ENCODE measurements at regions not wholly inside any gene's neighbourhood (a gene's known extent, or its start where the extent isn't known, plus 50 kb on each side); places are given as distances from the start of the nearest gene placed in this dataset.

- no peak for DNase-seq
These were observed 82.2 kb downstream of the CPN2 start for GRCh38 chr3:194268654-194269512.

DNA sequence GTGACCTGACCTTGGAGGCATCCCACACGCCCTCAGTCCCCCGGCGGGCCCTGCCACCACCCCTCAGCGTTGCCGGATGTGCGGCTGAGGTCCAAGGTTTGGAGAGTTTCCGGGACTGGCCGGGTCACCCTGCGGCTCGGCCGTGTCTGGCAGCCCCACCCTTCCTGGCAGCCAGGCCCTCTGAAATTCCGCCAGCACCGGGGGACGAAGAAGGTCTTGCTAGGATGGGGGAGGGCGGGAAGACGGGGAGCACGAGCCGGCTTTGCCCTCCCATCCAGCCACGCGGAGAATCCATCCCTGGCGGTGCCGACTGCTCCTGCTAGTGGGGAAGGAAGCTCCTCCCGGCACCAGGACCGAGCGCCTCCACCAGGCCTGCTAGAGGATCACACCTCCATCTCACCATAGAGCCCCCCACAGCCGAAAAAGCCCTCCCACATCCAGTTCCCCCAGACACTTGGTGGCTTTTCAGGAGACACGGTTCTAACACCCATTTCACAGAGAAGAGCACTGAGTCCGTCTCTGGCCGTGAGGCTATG, 81.5 kb downstream of the CPN2 start:
- no peak for DNase-seq

- DNase-seq, result no peak
These were observed 80.3 kb downstream of the CPN2 start for GRCh38 chr3:194270627-194271459.

GRCh38 chr3:194271460-194272035, 79.6 kb downstream of the CPN2 start:
- no peak for DNase-seq

DNA sequence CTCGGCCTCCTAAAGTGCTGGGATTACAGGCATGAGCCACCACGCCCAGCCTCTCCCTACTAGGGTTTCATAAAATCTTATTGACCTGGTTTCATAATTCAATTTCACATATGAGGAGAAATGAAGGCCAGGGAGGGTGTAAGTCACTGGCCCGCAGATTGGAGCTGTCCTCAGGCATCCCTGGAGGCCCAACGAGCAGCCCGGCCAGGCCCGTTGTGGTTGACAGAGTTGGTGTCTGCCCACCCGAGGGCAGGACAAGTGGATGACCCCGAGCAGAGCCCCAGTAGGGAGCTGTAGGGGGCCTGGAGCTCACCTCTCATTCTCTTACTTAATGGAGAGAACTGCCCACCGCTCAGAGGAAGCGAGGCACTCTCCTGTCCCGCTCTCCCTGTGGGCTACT, 78.9 kb downstream of the CPN2 start:
- no peak for DNase-seq

- no peak for DNase-seq
These were observed 78.0 kb downstream of the CPN2 start for GRCh38 chr3:194272861-194273742.

DNA sequence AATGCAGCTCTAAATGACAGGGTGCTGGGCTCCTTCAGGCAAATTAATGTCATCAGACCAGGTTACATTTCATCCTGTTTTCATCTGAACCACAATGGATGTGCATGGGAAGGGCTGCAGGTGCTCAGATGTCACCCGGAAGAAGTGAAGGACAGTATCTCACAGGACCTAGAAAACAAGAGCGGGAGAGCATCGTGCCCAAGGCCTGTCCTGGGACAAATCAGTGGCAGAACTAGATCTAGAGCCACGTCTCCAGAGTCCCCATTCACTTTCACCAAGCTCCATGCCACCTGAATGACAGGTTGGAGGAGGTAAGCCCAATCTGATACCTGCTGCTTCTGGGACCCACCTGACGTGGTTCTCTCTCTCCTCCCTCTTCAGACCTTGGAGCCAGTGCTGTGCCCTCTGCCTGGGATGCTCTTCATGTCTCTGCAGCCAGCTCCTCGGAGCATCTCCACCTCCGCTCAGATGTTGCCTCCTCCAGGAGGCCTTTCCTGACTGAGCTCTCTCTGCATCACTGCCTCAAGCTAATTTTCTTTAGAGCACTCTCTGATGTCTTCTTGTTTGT, 77.3 kb downstream of the CPN2 start:
- DNase-seq, result no peak

DNA sequence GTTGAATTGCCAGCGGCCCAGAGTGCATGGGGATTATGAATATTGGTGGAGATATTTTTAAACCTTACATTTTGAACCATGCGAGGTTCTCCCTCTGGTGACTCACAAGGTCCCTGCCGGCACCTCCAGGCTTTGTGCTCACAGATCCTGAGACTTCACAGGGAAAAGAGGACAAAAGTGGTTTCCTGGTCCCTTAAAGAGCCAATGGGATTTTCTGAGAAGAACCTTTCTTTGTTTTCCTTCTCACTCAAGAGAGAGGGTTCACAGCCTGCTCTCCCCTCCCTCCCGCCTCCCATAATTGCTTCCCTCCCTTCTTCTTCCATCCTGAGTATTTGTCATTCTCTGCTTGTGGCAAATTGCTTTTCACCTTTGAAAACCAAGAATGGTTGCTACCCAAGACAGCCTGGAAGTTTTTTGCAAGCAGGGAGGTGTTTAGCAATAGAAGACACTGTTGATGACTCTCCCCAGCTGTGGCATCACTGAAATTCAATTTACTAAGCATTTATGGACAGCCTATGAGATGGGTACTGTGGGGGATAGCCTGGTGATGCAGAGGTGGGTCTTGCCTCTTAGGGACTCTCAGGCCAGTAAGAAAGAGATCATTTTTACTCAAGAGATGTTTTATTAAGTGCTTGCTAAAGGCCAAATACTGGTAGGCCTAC, 76.6 kb downstream of the CPN2 start:
- no peak for DNase-seq

DNA sequence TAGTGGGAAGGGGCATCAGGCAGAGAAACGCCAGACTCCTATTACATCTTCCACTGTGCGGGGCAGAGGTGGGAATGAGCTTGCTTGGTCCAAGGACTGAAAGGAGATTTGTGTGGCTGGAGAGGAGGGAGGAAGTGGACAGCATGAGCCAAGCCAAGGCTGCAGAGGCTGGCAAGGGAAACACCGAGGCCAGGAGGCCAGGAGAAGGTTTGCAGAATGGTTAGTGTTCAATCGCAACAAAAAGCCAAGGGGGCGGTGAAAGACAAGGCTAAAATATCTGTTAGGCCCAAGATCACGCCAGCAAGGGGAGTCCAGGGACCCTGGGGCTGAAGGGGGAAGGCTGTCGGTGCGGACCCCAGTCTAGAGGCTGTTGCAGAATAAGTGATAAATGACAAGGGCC, 75.8 kb downstream of the CPN2 start:
- DNase-seq, result no peak

DNA sequence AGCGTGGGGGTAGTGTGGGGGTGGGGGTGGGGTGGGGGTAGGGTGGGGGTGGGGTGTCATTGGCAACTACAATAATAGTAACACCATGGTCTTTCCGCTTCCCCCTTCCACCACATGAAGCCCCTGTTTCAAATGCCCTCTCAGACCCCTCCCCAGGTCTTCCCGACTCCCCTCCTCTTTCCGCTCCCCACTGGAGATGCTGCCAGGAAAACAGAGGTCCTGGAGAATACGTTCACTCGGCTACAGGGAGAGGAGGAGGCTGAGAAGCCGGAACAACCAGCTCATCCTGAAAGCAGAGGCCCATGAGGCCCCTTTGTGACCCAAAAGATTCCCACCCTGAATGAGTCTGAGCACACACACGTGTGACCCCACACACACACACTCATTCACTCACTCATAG, 75.4 kb downstream of the CPN2 start:
- no peak for DNase-seq

DNA sequence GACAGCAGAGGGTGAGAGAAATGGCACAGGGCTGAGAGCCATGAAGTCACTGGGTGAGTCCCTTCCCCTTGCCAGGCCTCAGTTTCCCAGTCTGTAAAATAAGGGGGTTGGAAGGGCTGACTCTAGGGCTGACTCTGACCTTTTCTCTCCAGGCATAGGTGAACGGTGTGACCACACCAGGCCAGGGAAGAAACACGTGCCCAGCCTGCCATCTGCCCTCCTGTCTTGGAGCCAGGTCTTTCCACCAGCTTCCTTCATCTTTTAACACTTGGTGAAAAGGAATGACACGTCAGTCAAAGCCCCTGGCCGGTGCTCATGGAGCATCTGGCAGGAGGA, 74.4 kb downstream of the CPN2 start:
- peak; percentile 49 for DNase-seq

GRCh38 chr3:194277104-194277785, 73.9 kb downstream of the CPN2 start:
- DNase-seq, result no peak

DNA sequence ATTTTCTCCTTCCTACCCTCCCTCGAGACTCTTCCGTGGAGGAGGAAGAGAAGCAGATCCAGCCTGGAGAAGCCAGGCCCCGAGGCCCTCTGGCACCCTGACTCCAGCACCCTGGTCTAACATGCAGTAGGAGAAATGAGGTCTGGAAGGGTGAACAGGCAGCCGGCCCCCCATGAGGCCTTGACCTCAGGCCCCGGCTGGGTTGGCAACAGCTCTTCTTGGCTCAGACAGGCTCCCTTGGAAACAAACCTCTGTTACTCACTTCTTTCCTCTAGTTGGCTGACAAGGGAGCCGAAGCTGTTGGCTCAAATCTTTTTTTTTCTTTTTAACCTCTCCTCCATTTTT, 73.4 kb downstream of the CPN2 start:
- DNase-seq, result no peak

DNA sequence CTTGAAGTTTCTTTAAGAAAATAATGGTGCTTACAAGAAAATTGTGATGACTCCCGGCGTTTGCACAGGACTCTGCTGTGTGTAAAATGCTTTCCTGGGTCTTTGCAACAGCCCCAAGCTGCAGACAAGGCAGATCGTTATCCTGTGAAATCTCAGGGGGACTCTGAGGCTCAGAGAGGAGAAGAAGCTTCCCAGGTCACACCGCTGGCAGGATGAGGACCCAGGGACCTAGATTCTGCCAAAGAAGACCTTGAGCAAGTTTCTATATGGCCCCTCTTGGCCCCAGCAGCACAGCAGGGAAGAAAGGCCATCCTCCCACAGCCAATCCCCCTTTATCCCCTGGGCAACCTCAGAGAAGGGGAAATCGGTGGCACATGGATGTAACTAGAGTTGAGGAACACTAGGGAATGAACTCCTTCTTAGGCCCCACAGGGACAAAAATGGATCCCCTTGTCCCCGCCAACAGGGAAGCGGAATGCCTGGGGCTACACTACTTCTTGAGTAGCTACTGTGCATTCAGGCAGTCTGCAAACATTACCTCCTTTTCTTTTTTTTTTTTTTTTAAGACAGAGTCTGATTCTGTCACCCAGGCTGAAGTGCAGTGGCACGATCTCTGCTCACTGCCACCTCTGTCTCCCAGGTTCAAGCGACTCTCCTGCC, 72.8 kb downstream of the CPN2 start:
- no peak for DNase-seq

DNA sequence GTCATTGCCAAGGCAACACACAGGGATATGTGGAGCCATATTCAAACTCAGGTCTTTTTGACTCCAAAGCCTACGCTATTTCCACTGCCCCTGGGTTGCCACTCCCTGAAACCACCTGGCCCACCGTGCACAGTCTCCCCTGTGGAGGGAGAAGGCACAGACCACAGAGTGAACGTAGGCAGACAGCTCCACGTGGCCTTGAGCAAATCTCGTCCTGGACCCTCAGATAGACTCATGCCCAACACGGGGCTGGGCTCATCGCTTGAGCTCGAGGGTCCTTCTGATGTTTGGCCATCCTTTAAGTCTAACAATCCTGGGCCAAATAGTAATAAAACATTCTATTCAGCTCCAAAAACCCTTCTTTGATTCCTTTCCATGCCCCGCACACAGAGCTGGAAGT, 72.0 kb downstream of the CPN2 start:
- DNase-seq, result no peak

- no peak for DNase-seq
These were observed 71.3 kb downstream of the CPN2 start for GRCh38 chr3:194279701-194280360.

DNA sequence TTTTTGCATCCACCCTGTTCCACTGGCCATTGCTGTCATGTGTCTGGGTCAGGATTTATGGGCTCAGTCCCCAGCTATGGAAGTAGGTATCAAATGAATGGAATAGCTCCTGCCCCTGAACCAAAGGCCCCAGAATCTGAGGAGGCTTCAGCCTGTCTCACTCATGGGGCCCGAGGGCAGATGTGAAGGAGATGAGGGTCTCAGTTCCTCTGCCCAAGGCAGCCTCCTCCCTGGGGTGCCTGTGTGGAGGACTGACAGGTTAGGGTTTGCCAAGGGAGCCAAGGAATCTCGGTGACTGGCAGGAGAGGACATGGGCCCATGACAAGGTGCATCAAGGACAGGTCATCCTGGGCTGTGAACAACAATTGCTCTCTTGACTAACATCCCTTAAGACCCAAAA, 70.4 kb downstream of the CPN2 start:
- no peak for DNase-seq

DNA sequence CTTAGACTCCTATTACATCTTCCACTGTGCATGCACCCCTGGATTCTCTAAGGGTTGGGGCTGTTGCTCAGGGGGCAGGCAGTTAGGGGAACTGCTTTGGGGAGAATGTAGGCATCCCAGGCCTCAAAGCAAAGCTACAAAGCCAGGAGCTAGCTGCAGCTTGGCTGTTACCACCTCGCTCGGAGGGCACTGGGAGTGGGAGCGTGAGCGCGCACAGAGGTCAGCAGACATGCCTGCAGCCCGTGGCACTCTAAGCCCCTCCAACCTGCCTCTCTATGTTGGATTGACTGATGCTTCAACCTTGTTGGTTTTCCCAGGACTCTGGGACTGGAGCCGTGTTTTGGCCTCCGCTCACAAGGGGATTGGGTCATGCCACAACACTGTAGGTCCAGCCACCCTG, 69.8 kb downstream of the CPN2 start:
- no peak for DNase-seq

DNA sequence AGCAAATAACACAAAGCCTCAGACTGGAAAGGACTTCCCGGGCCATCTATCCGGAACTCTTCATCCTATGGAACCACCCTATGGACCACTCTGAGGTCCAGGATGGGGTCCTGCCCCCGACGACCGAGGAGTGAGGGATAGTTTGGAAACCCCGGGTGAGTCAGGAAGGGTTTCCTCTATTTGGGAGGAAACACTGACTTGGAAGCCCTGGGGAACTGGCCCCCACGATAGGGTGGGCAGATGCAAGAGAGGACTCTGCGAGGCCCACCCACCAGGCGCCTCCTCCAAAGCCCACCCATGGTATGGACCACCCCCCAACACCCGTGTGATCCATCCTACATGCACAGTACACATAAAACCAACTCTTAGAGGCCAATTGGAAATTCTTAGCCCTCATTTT, 69.4 kb downstream of the CPN2 start:
- DNase-seq, result no peak
